IMR-90 (cell line): ENCODE measurements at regions not wholly inside any gene's neighbourhood (a gene's known extent, or its start where the extent isn't known, plus 50 kb on each side); places are given as distances from the start of the nearest gene placed in this dataset.

Experiments used
- ATAC-seq: fragments of 200-7000 bp; cut with Tn5 transposase; 2 replicates; pipeline ENCODE4 v1.9.1; 2020; ENCODE audit warnings: low read depth, mild to moderate bottlenecking, moderate library complexity
- BruUV-seq: library from RNA; stranded (reverse); fragments of 400-500 nt; replicated peaks from 2 replicates; lab custom pipeline; 2021; lab: Mats Ljungman, UMichigan
- CTCF ChIA-PET: fragments of 300-600 bp; formaldehyde crosslinking; extraction: SDS; loops from one replicate; lab custom pipeline; 2021; ENCODE audit warnings: antibody characterized with exemption; lab: Yijun Ruan, JAX
- POLR2A ChIA-PET: fragments of 300-600 bp; sonication (Branson Sonifier 250); formaldehyde crosslinking; loops from one replicate; lab custom pipeline; 2022; ENCODE audit warnings: antibody characterized with exemption; ENCODE audit not compliant: unreplicated experiment; lab: Charles Lee
- DNase-seq: peaks from one replicate; pipeline ENCODE4 v3.0.0; 2013
- H2AFZ ChIP-seq: replicated peaks from 2 replicates; pipeline ENCODE3; 2013; ENCODE audit warnings: low read length, mild to moderate bottlenecking; ENCODE audit not compliant: poor library complexity
- H2AK5ac ChIP-seq: 2 replicates; pipeline ENCODE4 v1.6.1; 2013; ENCODE audit warnings: low read depth, low read length, inconsistent platforms
- H2AK9ac ChIP-seq: replicated peaks from 2 replicates; pipeline ENCODE3; 2013; ENCODE audit warnings: mild to moderate bottlenecking, low read depth, low read length, moderate library complexity; ENCODE audit not compliant: poor library complexity
- H2BK120ac ChIP-seq: 2 replicates; pipeline ENCODE4 v1.6.1; 2013; ENCODE audit warnings: low read depth, low read length, inconsistent platforms
- H2BK15ac ChIP-seq: 3 replicates; pipeline ENCODE4 v1.6.1; 2013; ENCODE audit warnings: low read depth, low read length, inconsistent platforms
- H2BK20ac ChIP-seq: 2 replicates; pipeline ENCODE4 v1.6.1; 2013; ENCODE audit warnings: low read depth, mild to moderate bottlenecking, inconsistent platforms, low read length, moderate library complexity
- H2BK5ac ChIP-seq: 2 replicates; pipeline ENCODE4 v1.6.1; 2013; ENCODE audit warnings: mild to moderate bottlenecking, low read depth, low read length, inconsistent platforms; ENCODE audit not compliant: poor library complexity, severe bottlenecking
- H3K14ac ChIP-seq: replicated peaks from 2 replicates; pipeline ENCODE4 v1.6.1; 2013; ENCODE audit warnings: low read depth, low read length, inconsistent platforms
- H3K18ac ChIP-seq: 2 replicates; pipeline ENCODE4 v1.6.1; 2013; ENCODE audit warnings: low read depth, low read length, control low read depth
- H3K23ac ChIP-seq: 2 replicates; pipeline ENCODE4 v1.6.1; 2013; ENCODE audit warnings: low read depth, low read length, inconsistent platforms
- H3K27ac ChIP-seq: 2 replicates; pipeline ENCODE4 v1.5.1; 2013; ENCODE audit warnings: mild to moderate bottlenecking, control low read depth, low read length; ENCODE audit not compliant: insufficient read depth
- H3K27me3 ChIP-seq: 2 replicates; pipeline ENCODE4 v1.6.1; 2013; ENCODE audit warnings: low read length; ENCODE audit not compliant: control insufficient read depth, insufficient read depth
- H3K36me3 ChIP-seq: 2 replicates; pipeline ENCODE4 v1.6.1; 2013; ENCODE audit warnings: low read length, mixed read lengths; ENCODE audit not compliant: control insufficient read depth, insufficient read depth
- H3K4ac ChIP-seq: 2 replicates; pipeline ENCODE4 v1.6.1; 2013; ENCODE audit warnings: low read depth, low read length, inconsistent platforms
- H3K4me1 ChIP-seq: 2 replicates; pipeline ENCODE4 v1.6.1; 2013; ENCODE audit warnings: low read length, mixed read lengths; ENCODE audit not compliant: control insufficient read depth, insufficient read depth
- H3K4me2 ChIP-seq: 2 replicates; pipeline ENCODE4 v1.6.1; 2013; ENCODE audit warnings: low read depth, mild to moderate bottlenecking, control low read depth, low read length, moderate library complexity
- H3K4me3 ChIP-seq: 2 replicates; pipeline ENCODE4 v1.5.1; 2013; ENCODE audit warnings: low read depth, mild to moderate bottlenecking, control low read depth, low read length, moderate library complexity; ENCODE audit not compliant: insufficient read depth
- H3K56ac ChIP-seq: 2 replicates; pipeline ENCODE4 v1.6.1; 2013; ENCODE audit warnings: low read length, inconsistent platforms; ENCODE audit not compliant: insufficient read depth; ENCODE audit errors: extremely low read depth
- H3K79me1 ChIP-seq, 2 experiments: 2 replicates each; pipeline ENCODE4 v1.6.1; 2013; ENCODE audit warnings: low read length in 2 of 2, inconsistent platforms in 1 of 2, low read depth in 1 of 2
- H3K9ac ChIP-seq: 2 replicates; pipeline ENCODE4 v1.6.1; 2013; ENCODE audit warnings: low read depth, low read length, control low read depth
- H3K9me1 ChIP-seq: 2 replicates; pipeline ENCODE4 v1.6.1; 2013; ENCODE audit warnings: low read length, inconsistent platforms; ENCODE audit not compliant: insufficient read depth
- H3K9me3 ChIP-seq: 2 replicates; pipeline ENCODE4 v1.6.1; 2013; ENCODE audit warnings: low read length; ENCODE audit not compliant: control insufficient read depth, insufficient read depth
- H4K20me1 ChIP-seq: 2 replicates; pipeline ENCODE4 v1.6.1; 2013; ENCODE audit warnings: low read length, inconsistent platforms; ENCODE audit not compliant: insufficient read depth
- H4K5ac ChIP-seq: 2 replicates; pipeline ENCODE4 v1.6.1; 2013; ENCODE audit warnings: mild to moderate bottlenecking, low read depth, low read length, control low read depth
- H4K8ac ChIP-seq, 2 experiments: 2 replicates each; pipeline ENCODE4 v1.6.1; 2013; ENCODE audit warnings: low read depth in 2 of 2, low read length in 2 of 2, control low read depth in 1 of 2, inconsistent platforms in 1 of 2
- H4K91ac ChIP-seq: 2 replicates; pipeline ENCODE4 v1.6.1; 2013; ENCODE audit warnings: low read depth, low read length, inconsistent platforms; ENCODE audit not compliant: insufficient read depth
- BHLHE40 ChIP-seq: fragments of 150-350 bp; IDR thresholded peaks from 2 replicates; pipeline ENCODE4 v1.6.1; 2016; ENCODE audit warnings: mild to moderate bottlenecking, low read depth, low read length
- CEBPB ChIP-seq: IDR thresholded peaks from 2 replicates; pipeline ENCODE4 v1.6.1; 2012; ENCODE audit warnings: low read depth, low read length, improper control_type of control experiment
- MAFK ChIP-seq: IDR thresholded peaks from 2 replicates; pipeline ENCODE4 v1.6.1; 2012; ENCODE audit warnings: low read depth, low read length, improper control_type of control experiment
- MAZ ChIP-seq: IDR thresholded peaks from 2 replicates; pipeline ENCODE4 v1.6.1; 2012; ENCODE audit warnings: low read depth, mild to moderate bottlenecking, low read length, improper control_type of control experiment, moderate library complexity, borderline replicate concordance
- POLR2A ChIP-seq: IDR thresholded peaks from 2 replicates; pipeline ENCODE4 v1.6.1; 2012; ENCODE audit warnings: mild to moderate bottlenecking, low read depth, low read length
- RFX5 ChIP-seq: IDR thresholded peaks from 2 replicates; pipeline ENCODE4 v1.8.0; 2012; ENCODE audit warnings: low read depth, mild to moderate bottlenecking, low read length, moderate library complexity
- SMC3 ChIP-seq: fragments of 150-350 bp; IDR thresholded peaks from 2 replicates; pipeline ENCODE4 v1.6.1; 2016; ENCODE audit warnings: low read depth, mild to moderate bottlenecking, antibody characterized with exemption, low read length, moderate library complexity
- WGBS, 2 experiments: methylation state at CpG; one replicate each; pipeline versions ENCODE4 v1.1.5 to v1.1.7; 2013; ENCODE audit warnings: missing lambda C conversion rate in 2 of 2; ENCODE audit not compliant: insufficient read length in 1 of 2; ENCODE audit errors: extremely low coverage in 2 of 2; 5-methylcytosine and 5-hydroxymethylcytosine counted together
- dilution Hi-C: fragments of 300-500 bp; cut with HindIII; formaldehyde crosslinking; loops from one replicate; pipeline ENCODE4 v1.14.3; 2018; ENCODE audit warnings: low sequenced_read_pairs; ENCODE audit not compliant: unreplicated experiment
- in situ Hi-C: fragments of 300-500 bp; cut with MboI; formaldehyde crosslinking; loops from 3 replicates; pipeline ENCODE4 v1.14.3; 2019; ENCODE audit warnings: low sequenced_read_pairs, inconsistent platforms, mixed read lengths
- intact Hi-C: fragments of 100-400 bp; cut with micrococcal nuclease; formaldehyde crosslinking; loops from 2 replicates; pipeline ENCODE4 v1.10.0; 2022
- TF ChIP-seq, protein P1 (sequence below): fragments of 150-350 bp; IDR thresholded peaks from 2 replicates; pipeline ENCODE4 v1.6.1; 2016; ENCODE audit warnings: low read depth, mild to moderate bottlenecking, low read length, moderate library complexity, borderline replicate concordance
- TF ChIP-seq, protein P2 (sequence below): conservative IDR thresholded peaks from 2 replicates; pipeline ENCODE4 v1.5.1; 2012; ENCODE audit warnings: mild to moderate bottlenecking, low read depth, low read length, improper control_type of control experiment

DNA sequence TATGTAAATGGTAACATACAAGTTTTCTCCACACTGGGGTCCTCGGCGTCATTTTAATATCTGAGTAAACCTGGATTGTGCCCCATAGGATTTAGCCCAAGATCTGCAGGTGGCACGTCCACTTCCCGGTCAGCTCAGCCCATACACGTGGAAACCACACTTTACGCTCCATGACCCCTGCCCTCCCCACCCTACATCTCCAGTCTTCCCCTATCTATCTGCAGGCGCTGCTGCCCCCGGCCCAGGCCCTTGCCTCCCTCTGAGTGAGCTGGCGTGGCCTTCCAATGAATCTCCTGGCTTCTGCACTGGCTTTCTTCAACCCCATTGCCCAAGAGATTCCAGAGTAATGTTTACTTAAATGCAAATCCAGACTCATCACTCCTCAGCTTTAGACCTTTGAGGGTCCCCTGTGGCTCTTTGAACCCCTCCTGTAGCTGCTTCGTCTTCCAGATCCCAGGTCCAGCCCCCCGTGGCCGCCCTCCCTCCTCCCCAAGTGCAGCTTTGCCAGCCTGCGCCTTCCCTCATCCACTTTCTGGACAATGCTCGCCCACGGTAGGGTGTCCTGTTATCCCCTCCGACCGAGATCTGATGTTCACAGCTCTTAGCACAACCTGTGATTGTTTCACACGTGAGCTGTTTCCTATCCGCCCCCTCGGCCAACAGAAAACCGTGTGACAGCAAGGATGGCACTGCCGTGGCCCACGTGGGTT is 421.4 kb upstream of the SALL3 start:
- in situ Hi-C loops (no loop called here), intact Hi-C loops (no loop called here), dilution Hi-C loops (no loop called here)
- H3K27ac ChIP-seq: no peak overlapping the region
- no peaks in the 10 kb centered on the region for H4K20me1 ChIP-seq
- H2AK5ac ChIP-seq: no peak overlapping the region
- H3K4ac ChIP-seq: no peak overlapping the region
- H4K8ac ChIP-seq: no peak overlapping the region
- H3K23ac ChIP-seq: no peak overlapping the region
- no peak overlapping the region for H3K4me2 ChIP-seq
- H4K91ac ChIP-seq: no peak overlapping the region
- H2BK120ac ChIP-seq: no peak overlapping the region
- CTCF ChIA-PET: no interaction called here
- no peak overlapping the region for H2BK15ac ChIP-seq
- H3K79me1 ChIP-seq: no peaks in the 10 kb centered on the region
- DNase-seq (no peak), ATAC-seq (no peak)
- H2BK5ac ChIP-seq: no peak overlapping the region
- H3K4me1 ChIP-seq: no peaks in the 10 kb centered on the region
- no peak overlapping the region for H3K18ac ChIP-seq
- H3K27me3 ChIP-seq: no peaks in the 10 kb centered on the region
- 66% methylated on average over 19 of the region's 23 CpGs; no CpG with 5 or more reads in 1 of the 2 experiments for WGBS, 2 experiments
- TF ChIP-seq MAZ (no peak), SMC3 (no peak), RFX5 (no peak), MAFK (no peak), POLR2A (no peak), BHLHE40 (no peak), CEBPB (no peak)
- TF ChIP-seq, protein P1, sequence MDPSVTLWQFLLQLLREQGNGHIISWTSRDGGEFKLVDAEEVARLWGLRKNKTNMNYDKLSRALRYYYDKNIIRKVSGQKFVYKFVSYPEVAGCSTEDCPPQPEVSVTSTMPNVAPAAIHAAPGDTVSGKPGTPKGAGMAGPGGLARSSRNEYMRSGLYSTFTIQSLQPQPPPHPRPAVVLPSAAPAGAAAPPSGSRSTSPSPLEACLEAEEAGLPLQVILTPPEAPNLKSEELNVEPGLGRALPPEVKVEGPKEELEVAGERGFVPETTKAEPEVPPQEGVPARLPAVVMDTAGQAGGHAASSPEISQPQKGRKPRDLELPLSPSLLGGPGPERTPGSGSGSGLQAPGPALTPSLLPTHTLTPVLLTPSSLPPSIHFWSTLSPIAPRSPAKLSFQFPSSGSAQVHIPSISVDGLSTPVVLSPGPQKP: no peak
- TF ChIP-seq, protein P2, sequence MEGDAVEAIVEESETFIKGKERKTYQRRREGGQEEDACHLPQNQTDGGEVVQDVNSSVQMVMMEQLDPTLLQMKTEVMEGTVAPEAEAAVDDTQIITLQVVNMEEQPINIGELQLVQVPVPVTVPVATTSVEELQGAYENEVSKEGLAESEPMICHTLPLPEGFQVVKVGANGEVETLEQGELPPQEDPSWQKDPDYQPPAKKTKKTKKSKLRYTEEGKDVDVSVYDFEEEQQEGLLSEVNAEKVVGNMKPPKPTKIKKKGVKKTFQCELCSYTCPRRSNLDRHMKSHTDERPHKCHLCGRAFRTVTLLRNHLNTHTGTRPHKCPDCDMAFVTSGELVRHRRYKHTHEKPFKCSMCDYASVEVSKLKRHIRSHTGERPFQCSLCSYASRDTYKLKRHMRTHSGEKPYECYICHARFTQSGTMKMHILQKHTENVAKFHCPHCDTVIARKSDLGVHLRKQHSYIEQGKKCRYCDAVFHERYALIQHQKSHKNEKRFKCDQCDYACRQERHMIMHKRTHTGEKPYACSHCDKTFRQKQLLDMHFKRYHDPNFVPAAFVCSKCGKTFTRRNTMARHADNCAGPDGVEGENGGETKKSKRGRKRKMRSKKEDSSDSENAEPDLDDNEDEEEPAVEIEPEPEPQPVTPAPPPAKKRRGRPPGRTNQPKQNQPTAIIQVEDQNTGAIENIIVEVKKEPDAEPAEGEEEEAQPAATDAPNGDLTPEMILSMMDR: no peak
- H3K9me1 ChIP-seq: no peaks in the 10 kb centered on the region
- H2AFZ ChIP-seq: no peak overlapping the region
- peaks cover 48% of the 10 kb centered on the region for H3K9me3 ChIP-seq
- no peak overlapping the region for H3K14ac ChIP-seq
- H3K56ac ChIP-seq: no peak overlapping the region
- no peak overlapping the region for H4K5ac ChIP-seq
- H3K9ac ChIP-seq: no peak overlapping the region
- H2AK9ac ChIP-seq: no peak overlapping the region
- no peaks in the 10 kb centered on the region for H3K36me3 ChIP-seq
- POLR2A ChIA-PET: no interaction called here
- H2BK20ac ChIP-seq: no peak overlapping the region
- BruUV-seq: no TSS peak
- H3K4me3 ChIP-seq: no peak overlapping the region
